T-helper 9 cell (primary cell): ENCODE measurements at regions not wholly inside any gene's neighbourhood (a gene's known extent, or its start where the extent isn't known, plus 50 kb on each side); places are given as distances from the start of the nearest gene placed in this dataset.

ENCODE experiments used
- DNase-seq: peaks from one replicate; pipeline ENCODE4 v3.0.0-alpha.2; 2020

DNA sequence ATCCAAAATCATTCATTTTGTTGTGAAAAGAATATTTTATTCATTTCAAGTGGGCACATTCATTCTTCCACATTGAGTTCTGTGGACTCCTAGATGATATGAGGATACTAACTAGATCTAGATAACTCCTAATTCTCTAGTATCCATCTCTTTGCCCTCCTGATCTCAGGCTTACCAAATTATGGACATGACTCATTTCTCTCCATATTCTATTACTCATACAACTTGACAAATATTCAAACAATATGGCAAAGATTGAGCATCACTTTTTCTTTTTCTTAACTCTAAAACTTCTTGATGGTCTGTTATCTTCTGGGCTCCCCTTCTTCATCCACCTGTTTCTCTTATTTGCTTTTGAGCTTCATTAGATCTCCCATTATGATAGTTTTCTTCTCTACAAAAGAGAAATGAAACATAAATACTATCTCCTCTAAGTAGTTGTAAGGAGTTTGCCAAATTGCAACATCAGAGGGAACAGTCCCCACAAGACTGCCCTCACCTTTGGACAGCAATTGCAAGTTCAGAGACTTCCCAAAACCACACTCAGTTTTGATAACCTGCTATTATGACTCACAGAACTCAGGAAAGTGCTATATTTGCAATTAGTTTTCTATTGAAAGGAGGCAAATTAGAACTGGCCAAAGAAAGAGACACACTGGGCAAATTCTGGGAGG, 422.9 kb downstream of the SPRY1 start:
- no peak for DNase-seq

DNA sequence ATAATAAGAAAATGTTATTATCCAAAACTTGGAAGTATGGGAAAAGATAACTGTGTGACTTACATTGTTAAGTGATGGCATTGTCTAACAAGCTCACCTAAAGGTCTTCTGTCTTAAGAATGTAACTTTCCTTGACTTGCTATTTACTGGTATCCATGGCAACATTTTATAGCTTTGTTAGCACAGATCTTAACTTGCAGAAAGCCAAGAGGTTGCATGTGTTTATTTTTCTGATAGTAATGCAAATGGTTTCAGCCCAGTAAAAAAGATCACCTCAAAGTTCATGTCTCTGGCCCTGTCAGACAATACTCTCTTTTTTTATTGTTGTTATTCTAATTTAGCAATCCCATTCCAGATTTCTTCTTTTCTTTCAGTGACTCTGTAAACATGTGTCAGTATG, 425.3 kb downstream of the SPRY1 start:
- no peak for DNase-seq

DNA sequence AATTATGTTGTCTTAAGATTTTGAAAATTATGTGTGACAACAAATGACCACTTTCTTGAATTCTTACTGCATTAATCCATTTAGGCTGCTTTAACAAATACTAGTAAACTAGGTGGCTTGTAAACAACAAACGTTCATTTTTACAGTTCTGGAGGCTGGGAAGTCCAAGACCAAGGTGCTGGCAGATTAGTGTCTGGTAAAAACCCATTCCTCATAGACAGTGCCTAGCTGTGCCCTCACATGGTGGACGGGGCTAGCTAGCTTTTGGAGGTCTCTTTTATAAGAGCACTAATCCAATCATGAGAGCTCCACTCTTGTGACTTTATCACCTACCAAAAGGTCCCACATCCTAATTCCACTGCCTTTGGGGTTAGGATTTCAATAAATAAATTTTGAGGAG, 425.8 kb downstream of the SPRY1 start:
- no peak for DNase-seq

DNA sequence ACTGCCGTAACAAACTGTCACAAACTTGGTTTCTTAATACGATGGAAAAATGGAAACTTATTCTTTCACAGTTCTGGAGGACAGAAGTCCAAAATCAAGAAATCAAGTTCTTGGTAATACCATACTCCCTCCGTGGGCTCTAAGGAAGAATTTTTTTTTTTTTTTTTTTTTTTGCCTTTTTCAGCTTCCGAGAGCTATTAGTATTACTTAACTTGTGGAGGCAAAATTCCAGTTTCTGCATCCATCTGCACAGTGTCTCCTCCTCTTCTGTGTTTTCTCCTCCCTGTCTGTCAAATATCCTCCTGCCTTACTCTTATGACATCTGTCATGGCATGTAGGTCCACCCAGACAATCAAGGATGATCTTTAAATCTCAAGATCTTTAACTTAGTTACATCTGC, 426.6 kb downstream of the SPRY1 start:
- DNase-seq: no peak

DNA sequence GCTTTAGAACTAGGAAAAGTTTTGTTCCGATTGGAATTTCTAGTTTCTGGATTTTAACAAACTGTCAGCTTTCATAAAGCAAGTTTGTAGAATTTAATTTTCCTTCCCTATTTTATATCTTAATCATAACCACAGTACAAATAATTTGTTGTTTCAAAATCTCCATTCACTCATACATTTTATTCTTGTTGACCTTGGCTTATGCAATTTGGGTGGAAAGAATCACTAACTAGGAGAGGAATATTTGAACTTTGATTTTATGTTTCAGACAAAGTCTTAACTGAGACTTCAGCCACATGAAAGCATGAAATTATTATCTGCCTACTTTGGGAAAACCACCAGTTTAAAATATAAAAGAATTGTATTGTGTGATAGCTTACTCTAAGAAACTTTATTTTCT, 427.9 kb downstream of the SPRY1 start:
- DNase-seq: no peak

DNA sequence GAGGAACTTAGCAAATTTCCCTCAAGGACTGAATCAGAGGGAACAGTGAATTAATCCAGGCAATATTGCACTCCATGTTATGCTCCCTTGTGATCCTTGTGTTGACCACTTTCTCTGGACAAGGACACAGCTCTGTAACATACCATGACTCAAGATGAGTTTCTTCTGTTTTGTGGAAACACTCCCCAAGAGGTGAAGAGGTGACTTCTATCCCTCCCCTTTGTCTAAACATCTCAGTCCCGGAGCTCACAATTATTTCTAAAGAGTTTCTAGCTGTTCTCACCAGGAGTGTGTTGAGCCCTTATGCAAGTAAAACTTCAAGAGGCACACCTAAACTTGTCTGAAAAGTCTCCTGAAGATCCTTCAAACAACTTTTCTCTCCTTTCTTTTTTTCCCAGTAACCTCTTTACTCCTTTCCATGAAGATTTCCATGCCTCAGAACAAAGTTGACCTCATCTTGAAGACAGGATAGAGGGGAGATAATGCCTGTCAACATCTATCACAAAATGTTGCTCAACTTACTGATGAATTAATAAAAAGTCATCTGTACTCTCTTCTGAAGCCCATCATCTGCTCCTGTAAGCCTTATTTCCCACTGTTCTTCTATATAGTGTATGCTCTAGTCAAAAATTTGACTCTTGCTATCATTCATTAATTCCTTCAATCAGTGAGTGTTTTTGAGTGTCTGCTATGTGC, 429.1 kb downstream of the SPRY1 start:
- no peak for DNase-seq

DNA sequence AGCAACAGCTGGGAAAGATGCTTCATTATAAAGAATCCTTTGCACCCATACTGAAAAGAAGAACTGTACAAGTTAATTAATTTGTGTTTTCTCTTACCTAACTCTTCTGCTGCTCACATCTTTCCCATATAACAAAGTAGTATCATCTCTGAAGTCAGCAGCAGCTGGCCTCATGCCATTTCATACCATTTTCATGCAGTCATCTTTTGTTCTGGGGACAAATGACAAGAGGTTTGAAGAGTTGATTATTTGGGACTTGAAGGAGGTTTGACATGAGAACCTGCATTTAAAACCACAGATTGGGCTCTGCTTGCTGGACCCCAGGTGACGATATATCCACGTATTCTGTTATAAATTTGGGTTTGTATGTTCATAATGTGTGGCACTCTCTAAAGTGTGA, 430.3 kb downstream of the SPRY1 start:
- DNase-seq: no peak

DNA sequence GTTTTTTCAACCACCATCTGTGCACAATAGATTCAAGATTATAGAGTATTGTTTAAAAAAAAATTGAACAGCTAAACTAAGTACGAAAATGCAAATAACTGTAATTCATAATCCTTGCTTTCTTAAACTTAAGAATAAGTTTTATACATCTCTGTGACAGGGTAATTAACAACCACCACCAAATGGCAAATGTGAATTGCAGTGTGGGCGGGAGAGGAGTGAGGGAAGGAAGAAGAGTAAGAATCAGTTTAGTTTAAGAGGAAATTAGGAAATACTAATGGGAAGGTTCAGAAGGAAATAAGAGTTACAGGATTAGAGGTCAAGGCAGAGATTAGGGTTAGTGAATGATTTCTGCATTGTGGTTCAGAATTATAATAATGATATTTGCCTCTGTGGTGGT, 430.9 kb downstream of the SPRY1 start:
- DNase-seq: no peak

DNA sequence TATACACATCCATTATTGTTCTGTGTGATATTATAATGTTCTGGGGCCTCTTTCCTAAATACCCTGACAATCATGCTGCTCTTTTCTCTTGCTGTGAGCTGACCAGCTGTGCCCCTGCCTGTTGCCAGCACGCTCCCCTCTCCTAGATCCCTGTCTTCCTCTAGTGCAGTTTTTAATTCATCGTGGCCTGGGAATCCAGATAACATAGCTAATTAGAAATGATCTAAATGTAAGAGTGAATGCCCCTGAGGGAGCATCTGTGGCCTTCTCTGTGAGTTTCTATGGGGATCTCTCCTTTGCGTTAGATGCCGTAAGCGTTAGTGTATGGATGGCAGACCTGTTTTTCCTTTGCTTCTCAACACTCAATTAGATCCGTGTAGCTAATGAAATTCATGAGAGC, 434.3 kb downstream of the SPRY1 start:
- no peak for DNase-seq

DNA sequence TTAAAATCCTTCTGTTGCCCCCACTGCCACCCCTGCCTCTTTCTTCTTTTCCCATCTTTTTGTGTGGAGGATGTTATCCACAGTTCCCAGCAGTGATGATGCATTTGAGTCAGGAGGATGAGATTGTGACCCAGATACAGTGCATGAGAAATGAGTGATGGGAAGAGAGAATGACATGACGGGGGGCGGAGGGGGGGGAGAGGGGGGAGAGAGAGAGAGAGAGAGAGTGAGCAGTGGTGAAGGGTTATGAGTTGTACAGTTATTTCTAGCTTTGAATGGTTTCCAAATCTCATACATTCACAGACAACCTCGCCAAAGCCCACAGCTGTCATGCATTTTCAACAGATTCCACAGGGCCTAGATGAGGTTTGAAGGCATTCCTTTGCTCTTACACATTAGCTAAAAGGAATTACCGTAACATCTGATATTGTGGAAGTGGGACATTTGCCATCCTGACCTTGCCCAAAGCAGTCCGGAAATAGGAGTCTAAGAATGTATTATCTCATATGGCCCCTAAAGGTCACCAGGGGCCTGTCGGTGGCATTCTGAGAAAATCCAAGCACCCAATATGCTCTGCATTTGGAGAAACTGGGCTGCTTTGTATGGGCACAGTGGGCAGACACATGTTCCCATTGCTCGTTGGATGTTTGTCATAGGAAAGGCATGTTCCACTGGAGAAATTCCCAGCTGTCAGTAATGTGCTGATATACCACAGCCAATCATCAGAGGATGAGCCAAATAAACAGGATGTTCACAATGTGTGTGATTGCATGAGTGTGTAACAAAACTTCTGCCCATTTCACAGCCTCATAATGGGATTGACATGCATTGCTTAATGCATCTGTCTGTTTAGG, 435.8 kb downstream of the SPRY1 start:
- no peak for DNase-seq

DNA sequence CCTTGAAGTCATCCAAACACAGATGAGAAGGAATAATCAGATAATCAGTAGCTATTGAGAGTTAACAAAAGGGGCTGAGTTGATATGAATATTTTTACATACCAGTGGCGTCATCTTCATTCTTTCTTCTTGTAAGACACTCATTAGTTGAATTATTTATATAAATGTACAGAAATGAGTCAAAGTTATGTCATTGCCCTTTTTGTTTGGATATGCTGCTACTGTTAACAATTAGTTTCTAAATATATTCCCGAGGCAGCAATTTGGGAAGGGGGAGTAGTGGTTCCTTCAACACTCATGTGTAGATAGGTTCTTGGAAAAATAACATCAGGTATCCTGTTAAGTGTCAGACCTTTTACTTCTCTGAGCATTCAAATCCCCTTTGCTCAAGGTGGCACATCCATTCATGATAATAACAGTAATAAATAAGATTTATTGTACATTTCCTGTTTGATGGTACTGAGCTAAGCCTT, 436.6 kb downstream of the SPRY1 start:
- DNase-seq: no peak

DNA sequence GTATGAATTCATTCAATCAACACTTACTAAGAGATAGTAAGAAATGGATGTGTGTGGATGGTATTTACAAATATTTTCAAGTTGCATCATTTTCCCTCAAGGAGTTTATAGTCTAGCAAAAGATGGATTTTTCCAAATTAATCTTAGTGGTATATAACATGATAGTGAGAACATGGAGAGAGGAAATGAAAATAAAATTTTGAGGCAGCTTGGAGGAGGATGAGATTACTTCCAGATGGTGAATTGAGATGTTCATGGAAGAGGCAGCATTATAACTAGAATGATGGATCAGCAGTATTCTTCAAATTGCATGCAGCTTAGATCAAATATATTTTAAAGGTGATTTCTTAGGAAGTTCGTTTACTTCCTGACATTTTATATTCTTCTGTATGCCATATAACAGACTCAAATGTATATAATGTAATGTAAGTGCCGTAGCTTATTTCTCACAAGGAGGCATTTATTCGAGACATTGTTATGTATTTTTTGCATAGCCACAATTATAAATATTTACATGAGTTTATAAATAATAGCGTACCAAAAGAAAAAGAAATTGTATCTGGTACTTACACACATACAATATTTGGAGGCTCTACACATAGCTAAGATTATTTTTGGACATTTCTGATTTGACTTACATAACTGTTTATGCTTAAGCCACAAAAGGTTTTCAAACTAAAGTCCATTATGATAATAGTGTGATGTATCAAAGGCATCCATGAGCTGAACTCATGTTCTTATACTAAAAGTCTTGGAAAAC, 439.4 kb downstream of the SPRY1 start:
- no peak for DNase-seq

DNA sequence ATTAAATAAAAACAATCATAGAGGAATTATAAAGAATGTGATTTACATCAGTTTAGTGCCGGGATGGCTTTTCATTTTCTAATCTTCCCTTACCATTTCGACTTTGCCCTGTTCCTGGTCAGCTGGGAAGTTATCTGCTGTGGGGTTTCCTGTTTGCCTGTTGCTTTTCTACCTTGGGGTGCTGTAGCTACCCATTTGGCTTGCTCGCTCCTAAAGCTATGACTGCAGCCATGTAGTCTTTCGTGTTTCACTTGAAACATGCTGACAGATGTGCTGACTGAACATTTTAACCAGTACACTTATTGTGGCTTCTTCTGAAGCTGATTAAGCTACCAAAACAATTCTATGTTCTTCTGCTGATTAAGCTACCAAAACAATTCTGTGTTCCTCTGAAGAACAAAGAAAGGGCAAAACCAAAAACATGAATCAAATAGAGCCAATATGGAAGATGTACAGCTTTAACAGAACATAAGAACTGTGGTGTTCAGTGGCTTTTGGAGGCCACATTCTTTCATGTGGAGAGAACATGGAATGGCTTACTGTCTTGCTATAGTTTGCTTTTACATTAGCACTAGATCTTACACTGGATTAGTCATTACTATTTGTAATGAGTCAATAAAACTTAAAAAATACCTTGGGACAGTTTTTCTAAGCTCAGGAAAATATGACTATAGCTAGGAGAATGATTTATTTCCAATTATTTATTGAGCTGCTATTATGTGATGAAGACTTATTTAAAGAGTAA, 440.4 kb downstream of the SPRY1 start:
- DNase-seq: no peak

DNA sequence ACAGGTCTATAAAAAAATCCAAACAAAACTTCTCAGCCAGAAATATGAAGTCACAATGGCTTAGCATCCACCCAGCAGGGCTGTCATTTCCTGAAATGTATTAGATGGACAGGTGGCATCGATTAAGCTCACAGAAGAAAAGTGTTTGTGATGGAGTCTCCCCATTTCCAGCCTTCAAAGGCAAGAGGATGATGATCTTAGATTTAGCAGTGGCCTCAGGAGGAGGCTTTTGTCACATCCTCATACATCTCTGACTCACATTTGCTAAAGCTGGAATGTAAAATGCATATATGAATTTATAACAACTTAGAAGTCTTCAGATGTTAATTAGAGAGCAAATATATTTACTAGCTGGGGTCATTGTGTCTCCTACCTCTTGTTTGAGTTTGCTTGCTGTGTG, 441.9 kb downstream of the SPRY1 start:
- no peak for DNase-seq

DNA sequence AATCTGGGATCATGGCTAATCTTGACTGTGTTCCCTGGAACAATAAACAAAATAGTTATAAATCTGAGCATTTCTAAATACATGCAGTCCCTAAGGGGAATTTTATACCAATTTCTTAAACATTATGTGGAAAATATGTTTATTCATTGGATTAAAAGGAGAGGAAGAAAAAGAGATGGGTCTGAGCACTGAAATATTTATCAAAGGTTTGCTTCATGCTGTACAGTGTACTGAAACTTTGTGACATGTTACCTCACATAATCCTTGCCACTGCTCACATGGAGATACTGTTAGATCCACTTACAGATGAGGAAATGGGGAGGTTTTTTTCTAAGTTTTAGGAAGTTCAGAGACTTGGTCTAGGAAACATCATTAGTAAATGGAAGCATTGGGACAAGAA, 443.6 kb downstream of the SPRY1 start:
- DNase-seq: no peak

DNA sequence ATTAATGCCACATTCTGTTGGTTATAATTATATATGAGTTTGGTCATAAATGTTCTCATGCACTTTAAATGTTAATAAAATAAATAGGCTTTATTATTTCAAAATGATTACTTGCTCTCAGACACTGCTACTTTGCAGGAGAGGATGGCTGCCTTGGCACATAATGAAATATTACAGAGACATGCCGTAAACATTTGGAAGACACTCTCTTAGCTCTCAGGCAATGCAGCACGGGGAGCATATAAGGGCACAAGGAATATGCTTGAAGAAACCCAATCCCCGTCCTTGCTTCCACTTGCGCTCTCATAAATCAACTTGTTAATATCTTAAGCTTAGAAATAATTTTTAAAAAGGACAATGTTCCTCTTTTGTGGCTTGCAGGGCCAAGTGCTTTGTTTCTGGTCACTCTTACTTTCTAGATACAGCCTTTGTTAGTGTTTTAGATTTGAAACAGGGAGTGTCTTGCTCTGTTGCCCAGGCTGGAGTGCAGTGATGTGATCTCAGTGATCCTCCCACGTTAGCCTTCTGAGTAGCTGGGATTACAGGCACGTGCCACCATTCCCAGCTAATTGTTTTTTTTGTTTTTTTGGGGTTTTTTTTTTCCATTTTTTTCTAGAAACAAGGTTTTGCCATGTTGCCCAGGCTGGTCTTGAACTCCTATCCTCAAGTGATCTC, 445.0 kb downstream of the SPRY1 start:
- DNase-seq: no peak

DNA sequence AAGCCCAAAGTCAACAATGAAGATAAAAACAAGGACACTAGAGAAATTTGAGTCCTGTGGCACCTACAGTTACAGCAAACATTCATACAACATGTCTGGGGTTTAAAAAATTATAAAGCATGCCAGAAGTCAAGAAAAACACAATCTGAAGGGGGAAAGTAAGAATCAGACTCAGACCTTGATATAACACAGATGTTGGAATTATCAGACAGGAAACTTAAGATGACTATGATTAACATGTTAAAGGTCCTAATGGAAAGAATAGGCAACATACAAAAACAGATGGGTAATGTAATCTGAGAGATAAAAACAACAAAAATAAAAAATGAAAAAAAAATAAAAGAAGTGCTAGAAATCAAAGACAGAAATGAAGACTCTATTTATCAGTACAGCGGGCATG, 446.5 kb downstream of the SPRY1 start:
- no peak for DNase-seq

DNA sequence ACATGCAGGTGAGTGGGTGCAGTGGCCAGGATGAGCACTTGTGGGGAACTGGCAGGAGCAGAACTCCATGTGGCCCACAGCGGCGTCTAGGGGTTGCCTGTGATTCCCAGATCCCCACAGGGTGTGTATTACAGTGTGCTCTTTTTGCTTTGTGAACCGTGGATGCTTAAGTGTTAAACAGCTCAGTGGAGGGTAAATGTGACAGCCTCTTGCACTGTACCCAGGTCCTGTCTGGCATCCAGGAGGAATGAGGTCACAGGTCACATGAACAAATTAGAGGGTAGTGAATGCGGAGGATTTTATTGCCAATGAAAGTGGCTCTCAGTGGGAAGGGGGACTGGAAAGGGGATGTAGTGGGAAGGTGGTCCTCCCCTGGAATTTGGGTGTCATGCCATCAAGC, 447.8 kb downstream of the SPRY1 start:
- DNase-seq: no peak

DNA sequence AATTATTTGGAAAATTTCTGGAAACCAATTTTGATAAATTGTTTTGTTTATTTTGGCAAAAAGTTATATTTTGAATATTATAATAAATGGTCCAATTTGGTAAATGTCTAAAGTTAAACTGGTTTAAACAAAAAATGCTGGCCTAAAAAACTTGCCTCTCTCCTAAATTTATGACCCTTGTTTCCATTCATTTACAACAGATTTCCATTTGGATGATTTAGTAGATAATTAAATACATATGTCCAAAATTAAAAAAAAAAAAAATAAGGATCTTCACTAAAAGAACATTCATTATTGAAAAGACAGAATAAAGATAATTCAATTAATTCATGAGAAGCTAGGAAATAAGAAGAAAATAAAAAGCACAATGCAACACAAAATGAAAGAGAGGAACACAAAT, 449.5 kb downstream of the SPRY1 start:
- DNase-seq: no peak

DNA sequence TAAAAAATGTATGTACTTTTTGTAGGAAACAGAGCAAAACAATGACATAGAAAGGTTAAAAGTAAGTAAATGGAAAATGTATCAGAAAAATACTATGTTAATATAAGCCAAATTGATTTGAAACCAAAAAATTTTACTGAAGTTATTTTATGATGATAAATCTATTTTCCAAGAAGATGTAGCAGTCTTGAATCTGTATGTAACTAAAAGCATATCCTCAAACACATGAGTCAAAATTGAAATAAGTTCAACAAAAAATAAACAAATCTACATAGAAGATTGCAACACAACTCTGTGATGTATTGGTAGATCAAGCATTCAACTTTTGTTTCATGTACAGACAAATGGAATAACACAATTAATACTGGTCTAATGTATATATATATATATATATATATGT, 450.0 kb downstream of the SPRY1 start:
- no peak for DNase-seq

DNA sequence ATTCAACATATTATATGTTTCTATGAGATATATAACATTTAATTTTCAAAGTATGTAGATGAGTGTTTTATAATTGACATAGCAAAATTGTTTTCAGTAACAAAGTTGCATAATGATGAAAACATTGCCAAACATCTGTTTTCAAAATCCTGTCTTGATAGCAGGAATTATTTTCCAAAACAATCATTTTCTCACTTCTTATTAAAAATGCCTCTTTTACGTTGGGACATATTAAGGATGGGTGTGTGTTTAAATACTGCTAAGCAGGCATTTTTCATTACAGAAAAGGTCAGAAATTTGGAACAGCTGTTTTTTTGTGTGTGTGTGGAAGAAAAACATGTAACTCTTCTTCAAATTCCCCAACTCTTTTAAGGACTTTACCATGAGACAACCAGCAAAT, 452.0 kb downstream of the SPRY1 start:
- no peak for DNase-seq

DNA sequence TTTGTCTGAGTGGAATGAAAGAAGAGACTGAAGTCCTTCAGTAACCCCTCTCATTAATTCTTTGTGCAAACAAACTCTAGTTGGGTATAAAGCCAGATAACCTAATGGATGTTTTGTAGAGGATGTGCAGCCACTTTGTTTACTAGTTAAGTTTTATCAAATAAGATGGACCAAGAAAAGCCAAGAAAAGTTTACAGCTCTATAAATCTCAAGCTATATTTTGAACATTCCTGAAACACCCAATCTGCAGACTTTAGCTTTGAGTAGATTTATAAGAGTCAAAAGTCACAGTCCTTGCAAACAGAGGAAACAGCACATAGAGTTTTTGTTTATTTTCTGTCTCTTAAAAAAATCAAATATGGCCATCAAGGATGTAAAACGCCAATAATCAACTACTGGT, 452.9 kb downstream of the SPRY1 start:
- no peak for DNase-seq
